GM23248 (cell line): ENCODE measurements at regions not wholly inside any gene's neighbourhood (a gene's known extent, or its start where the extent isn't known, plus 50 kb on each side); places are given as distances from the start of the nearest gene placed in this dataset.

ENCODE experiments used
- DNase-seq: peaks from one replicate; pipeline ENCODE4 v3.0.0-alpha.2; 2015
- H2AFZ ChIP-seq: fragments of 200-600 bp; sonication (generic); 2 replicates; pipeline ENCODE4 v1.6.1; 2016; ENCODE audit warnings: antibody characterized with exemption
- H3F3A ChIP-seq: fragments of 200-600 bp; sonication (generic); 2 replicates; pipeline ENCODE4 v1.6.1; 2016; ENCODE audit warnings: mild to moderate bottlenecking, antibody characterized with exemption, mixed run types; ENCODE audit not compliant: insufficient read depth
- H3K27ac ChIP-seq: fragments of 200-600 bp; sonication (generic); 2 replicates; pipeline ENCODE4 v1.5.1; 2016; ENCODE audit warnings: mild to moderate bottlenecking
- H3K27me3 ChIP-seq: fragments of 200-600 bp; sonication (generic); replicated peaks from 2 replicates; pipeline ENCODE4 v1.6.1; 2016; ENCODE audit warnings: mild to moderate bottlenecking; ENCODE audit not compliant: insufficient read depth
- H3K36me3 ChIP-seq: fragments of 200-600 bp; sonication (generic); 2 replicates; pipeline ENCODE4 v1.6.1; 2016; ENCODE audit warnings: low read depth, mild to moderate bottlenecking
- H3K4me1 ChIP-seq: fragments of 200-600 bp; sonication (generic); 2 replicates; pipeline ENCODE4 v1.6.1; 2016; ENCODE audit warnings: mild to moderate bottlenecking; ENCODE audit not compliant: insufficient read depth
- H3K4me2 ChIP-seq: fragments of 200-600 bp; sonication (generic); one replicate; pipeline ENCODE4 v1.6.1; 2016; ENCODE audit warnings: mild to moderate bottlenecking; ENCODE audit not compliant: unreplicated experiment
- H3K4me3 ChIP-seq: fragments of 200-600 bp; sonication (generic); 2 replicates; pipeline ENCODE4 v1.5.1; 2016; ENCODE audit warnings: mild to moderate bottlenecking
- H3K79me2 ChIP-seq: fragments of 200-600 bp; sonication (generic); 2 replicates; pipeline ENCODE4 v1.6.1; 2016; ENCODE audit warnings: mild to moderate bottlenecking; ENCODE audit not compliant: insufficient read depth
- H3K9ac ChIP-seq: fragments of 200-600 bp; sonication (generic); 2 replicates; pipeline ENCODE4 v1.6.1; 2016; ENCODE audit warnings: mild to moderate bottlenecking
- H3K9me2 ChIP-seq: fragments of 200-600 bp; sonication (generic); 2 replicates; pipeline ENCODE4 v1.6.1; 2016; ENCODE audit warnings: mixed run types, mild to moderate bottlenecking, moderate library complexity; ENCODE audit not compliant: insufficient read depth
- H3K9me3 ChIP-seq: fragments of 200-600 bp; sonication (generic); one replicate; pipeline ENCODE4 v1.6.1; 2017; ENCODE audit warnings: low read depth
- H4K20me1 ChIP-seq: fragments of 200-600 bp; sonication (generic); 2 replicates; pipeline ENCODE4 v1.6.0; 2016; ENCODE audit not compliant: insufficient read depth
- EZH2 ChIP-seq: fragments of 200-600 bp; sonication (generic); IDR thresholded peaks from 2 replicates; pipeline ENCODE4 v1.6.1; 2018; ENCODE audit warnings: antibody characterized with exemption, mild to moderate bottlenecking; ENCODE audit not compliant: insufficient read depth, poor library complexity, severe bottlenecking
- EZH2phosphoT487 ChIP-seq: fragments of 200-600 bp; sonication (generic); IDR thresholded peaks from 2 replicates; pipeline ENCODE4 v1.6.1; 2018; ENCODE audit warnings: antibody characterized with exemption, moderate library complexity, mild to moderate bottlenecking, low read depth; ENCODE audit not compliant: insufficient read depth
- WGBS, 2 experiments: methylation state at CpG; one replicate each; pipeline ENCODE4 v1.1.6; 2015 to 2017; ENCODE audit warnings: low lambda C conversion rate in 2 of 2, low coverage in 1 of 2; ENCODE audit errors: missing lambda C conversion rate in 2 of 2; 5-methylcytosine and 5-hydroxymethylcytosine counted together
- in situ Hi-C: fragments of 300-500 bp; cut with MboI; formaldehyde crosslinking; loops from 2 replicates; pipeline ENCODE4 v1.15.0; 2020

DNA sequence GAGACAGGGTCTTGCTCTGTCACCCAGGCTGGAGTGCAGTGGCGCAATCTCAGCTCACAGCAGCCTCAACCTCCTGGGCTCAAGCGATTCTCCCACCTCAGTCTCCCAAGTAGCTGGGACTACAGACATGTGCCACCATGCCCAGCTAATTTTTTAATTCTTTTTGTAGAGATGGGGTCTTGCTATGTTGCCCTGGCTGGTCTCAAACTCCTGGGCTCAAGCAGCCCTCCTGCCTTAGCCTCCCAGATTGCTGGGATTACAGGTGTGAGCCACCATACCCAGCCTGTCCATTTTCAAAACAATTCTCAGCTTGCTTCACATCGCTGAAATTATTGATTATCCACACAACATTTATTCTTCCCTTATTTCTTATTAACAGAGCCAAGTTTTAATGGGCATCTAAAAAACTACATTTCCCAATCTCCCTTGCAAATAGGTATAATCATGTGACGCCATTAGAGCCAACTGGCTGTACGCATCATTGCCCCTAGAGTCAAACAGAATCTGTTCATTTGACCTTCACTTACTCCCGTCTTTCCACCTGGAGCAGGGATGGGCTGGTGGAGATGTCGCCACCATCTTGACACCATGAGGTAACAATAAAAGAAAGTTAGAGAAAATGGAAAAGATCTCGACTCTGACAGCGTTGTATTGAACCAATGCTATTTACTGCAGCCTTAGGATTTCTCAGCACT is 148.0 kb upstream of the FOXF1 start:
- Histone ChIP-seq H3K4me1 (peaks cover 23% of the 10 kb centered on the region), H3K4me3 (0 out of 2 replicates have a peak overlapping the region, but pooled peaks have one; percentile 28), H3K9ac (0 out of 2 replicates have a peak overlapping the region, but pooled peaks have one; percentile 0), H3K9me3 (no peaks in the 10 kb centered on the region), H3K4me2 (peak overlapping the region; percentile 53), H3K79me2 (no peaks in the 10 kb centered on the region), H3K27me3 (no peaks in the 10 kb centered on the region), H2AFZ (no peak overlapping the region), H4K20me1 (no peaks in the 10 kb centered on the region), H3K36me3 (no peaks in the 10 kb centered on the region), H3K27ac (peak overlapping the region; percentile 54), H3K9me2 (no peaks in the 10 kb centered on the region), H3F3A (peaks cover 22% of the 10 kb centered on the region)
- in situ Hi-C loops = no loop called here
- peak; percentile 52 for DNase-seq
- TF ChIP-seq EZH2phosphoT487 (no peak), EZH2 (no peak)
- 62% methylated on average over 9 of the region's 9 CpGs for WGBS, 2 experiments

DNA sequence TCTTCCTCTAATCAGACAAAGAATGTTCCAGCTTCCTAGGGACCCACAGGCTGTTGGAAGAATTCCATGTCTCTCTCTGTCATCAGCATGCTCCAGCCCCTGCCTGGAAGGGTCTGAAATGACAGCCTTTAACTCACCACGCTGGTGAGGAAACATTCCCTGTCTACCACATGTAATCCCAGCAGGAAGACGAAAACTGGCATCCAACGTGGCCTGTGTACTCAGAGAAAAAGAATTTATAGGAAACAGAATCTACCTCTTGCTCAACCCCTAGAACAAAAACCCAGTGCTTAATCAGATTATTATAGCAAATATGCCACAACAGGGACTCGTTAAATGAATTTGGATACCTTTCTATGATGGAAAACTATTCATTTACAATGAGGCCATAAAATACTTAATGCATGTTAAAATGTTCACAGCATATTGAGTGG is 147.3 kb upstream of the FOXF1 start:
- H3F3A ChIP-seq = peaks cover 22% of the 10 kb centered on the region
- peaks cover 23% of the 10 kb centered on the region for H3K4me1 ChIP-seq
- peak; percentile 92 for DNase-seq
- H3K4me3 ChIP-seq = peak overlapping the region; percentile 28
- H3K9ac ChIP-seq = 0 out of 2 replicates have a peak overlapping the region, but pooled peaks have one; percentile 0
- peak overlapping the region; percentile 54 for H3K27ac ChIP-seq
- H3K36me3 ChIP-seq = no peaks in the 10 kb centered on the region
- in situ Hi-C loops = no loop called here
- H3K9me3 ChIP-seq = no peaks in the 10 kb centered on the region
- H3K79me2 ChIP-seq = no peaks in the 10 kb centered on the region
- no peaks in the 10 kb centered on the region for H4K20me1 ChIP-seq
- no peaks in the 10 kb centered on the region for H3K9me2 ChIP-seq
- no peak overlapping the region for H2AFZ ChIP-seq
- TF ChIP-seq EZH2 = no peak
- no peak for TF ChIP-seq EZH2phosphoT487
- H3K27me3 ChIP-seq = no peaks in the 10 kb centered on the region
- 1 to 2% methylated on average over 4 of the region's 4 CpGs for WGBS, 2 experiments
- H3K4me2 ChIP-seq = peak overlapping the region; percentile 53

GRCh38 chr16:86363836-86364618 is 146.3 kb upstream of the FOXF1 start:
- in situ Hi-C loops = no loop called here
- Histone ChIP-seq H3K79me2 (no peaks in the 10 kb centered on the region), H3K4me3 (no peak overlapping the region), H4K20me1 (no peaks in the 10 kb centered on the region), H3K27ac (no peak overlapping the region), H3F3A (peaks cover 22% of the 10 kb centered on the region), H3K4me2 (peak overlapping the region; percentile 7), H2AFZ (no peak overlapping the region), H3K36me3 (no peaks in the 10 kb centered on the region), H3K27me3 (no peaks in the 10 kb centered on the region), H3K9me3 (no peaks in the 10 kb centered on the region), H3K9me2 (no peaks in the 10 kb centered on the region), H3K9ac (no peak overlapping the region), H3K4me1 (peaks cover 23% of the 10 kb centered on the region)
- peak; percentile 15 for DNase-seq
- TF ChIP-seq EZH2 (no peak), EZH2phosphoT487 (no peak)
- WGBS, 2 experiments = 44 to 47% methylated on average over 13 of the region's 13 CpGs

DNA sequence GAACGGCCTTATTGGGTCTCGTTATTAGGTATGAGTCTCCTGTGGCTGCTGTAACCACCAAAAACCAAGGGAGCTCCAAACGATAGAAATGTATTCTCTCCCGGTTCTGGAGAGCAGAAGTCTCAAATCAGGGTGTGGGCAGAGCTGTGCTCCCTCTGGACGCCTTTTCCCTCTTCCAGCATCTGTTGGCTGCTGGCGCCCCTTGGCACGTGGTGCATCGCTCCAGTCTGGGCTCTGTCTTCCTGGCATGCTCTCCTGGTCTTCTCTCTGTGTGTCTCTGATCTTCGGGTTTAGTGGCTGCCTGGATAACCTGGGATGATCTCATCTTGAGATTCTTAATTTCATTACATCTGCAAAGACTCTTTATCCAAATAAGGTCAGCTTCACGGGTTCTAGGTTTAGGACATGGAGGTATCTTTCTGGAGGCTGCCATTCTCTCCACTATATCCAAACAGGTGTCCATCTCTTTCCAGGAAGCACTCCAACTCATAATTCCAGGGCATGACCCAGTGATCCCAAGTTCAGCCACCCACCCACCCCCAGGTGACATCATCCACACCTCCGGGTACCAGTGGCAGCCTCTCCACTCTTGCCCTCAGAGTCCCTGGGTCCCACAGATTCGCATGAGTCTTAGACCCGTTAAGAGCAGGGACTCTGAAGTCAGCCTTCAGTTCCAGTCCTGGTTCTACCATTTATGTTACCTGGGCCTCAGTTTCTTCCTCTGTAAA is 145.5 kb upstream of the FOXF1 start:
- no peak overlapping the region for H3K27ac ChIP-seq

More for the DNA sequence above, 145.5 kb upstream of the FOXF1 start:
- H3K27me3 ChIP-seq = no peaks in the 10 kb centered on the region
- no peaks in the 10 kb centered on the region for H3K36me3 ChIP-seq
- TF ChIP-seq EZH2 (no peak), EZH2phosphoT487 (no peak)
- peaks cover 23% of the 10 kb centered on the region for H3K4me1 ChIP-seq
- no peaks in the 10 kb centered on the region for H3K9me3 ChIP-seq
- H3F3A ChIP-seq = peaks cover 22% of the 10 kb centered on the region
- in situ Hi-C loops = no loop called here
- H3K4me2 ChIP-seq = peak overlapping the region; percentile 7
- DNase-seq = no peak
- H3K9me2 ChIP-seq = no peaks in the 10 kb centered on the region
- H2AFZ ChIP-seq = no peak overlapping the region
- no peaks in the 10 kb centered on the region for H4K20me1 ChIP-seq
- WGBS, 2 experiments = 55 to 62% methylated on average over 13 of the region's 13 CpGs
- H3K9ac ChIP-seq = no peak overlapping the region
- H3K4me3 ChIP-seq = no peak overlapping the region
- no peaks in the 10 kb centered on the region for H3K79me2 ChIP-seq
